HG03196 (cell line): ENCODE measurements at regions not wholly inside any gene's neighbourhood (a gene's known extent, or its start where the extent isn't known, plus 50 kb on each side); places are given as distances from the start of the nearest gene placed in this dataset.

Source experiments
- ATAC-seq: cut with Tn5 transposase; IDR thresholded peaks from one replicate; pipeline ENCODE4 v1.9.1; 2021; ENCODE audit not compliant: unreplicated experiment

DNA sequence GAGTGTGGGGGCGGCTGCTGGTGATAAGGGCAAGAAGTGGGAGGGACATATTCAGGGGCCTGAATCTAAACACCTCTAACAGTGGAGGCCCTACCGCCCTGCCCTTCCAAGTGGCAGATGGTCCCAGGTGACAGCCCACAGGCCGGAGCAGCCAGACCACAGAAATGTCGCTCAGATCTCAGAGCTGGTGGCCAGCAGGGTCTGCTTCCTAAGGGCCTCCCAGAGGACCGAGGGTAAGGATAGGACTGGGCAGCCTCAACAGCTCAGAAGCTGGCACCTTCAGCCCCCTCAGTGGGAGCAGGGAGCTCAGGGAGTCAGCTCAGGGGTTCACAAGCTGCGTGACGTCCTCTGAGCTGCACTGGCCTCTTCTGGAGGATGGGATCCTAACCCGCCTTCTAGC is 201.8 kb upstream of the ZC3H12A start:
- no peak for ATAC-seq

DNA sequence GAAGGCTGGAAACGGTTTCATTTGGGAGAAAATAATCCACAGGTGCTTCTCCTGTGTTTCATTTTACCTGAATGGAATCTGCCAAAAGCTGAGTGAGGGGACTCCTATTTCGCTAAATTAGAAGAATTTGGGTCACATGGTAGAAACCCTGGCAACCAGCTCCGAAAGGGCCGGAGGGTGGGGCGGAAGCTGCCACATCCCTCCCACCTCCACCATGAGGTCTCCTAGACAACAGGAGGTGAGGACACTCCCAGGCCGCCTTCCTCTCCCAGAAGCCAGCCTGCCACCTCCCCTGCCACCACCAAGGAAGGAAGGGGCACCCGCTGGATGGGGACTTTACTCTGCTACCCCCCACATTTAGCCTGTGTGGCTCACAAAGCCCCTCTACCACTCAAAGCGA is 199.9 kb upstream of the ZC3H12A start:
- no peak for ATAC-seq

DNA sequence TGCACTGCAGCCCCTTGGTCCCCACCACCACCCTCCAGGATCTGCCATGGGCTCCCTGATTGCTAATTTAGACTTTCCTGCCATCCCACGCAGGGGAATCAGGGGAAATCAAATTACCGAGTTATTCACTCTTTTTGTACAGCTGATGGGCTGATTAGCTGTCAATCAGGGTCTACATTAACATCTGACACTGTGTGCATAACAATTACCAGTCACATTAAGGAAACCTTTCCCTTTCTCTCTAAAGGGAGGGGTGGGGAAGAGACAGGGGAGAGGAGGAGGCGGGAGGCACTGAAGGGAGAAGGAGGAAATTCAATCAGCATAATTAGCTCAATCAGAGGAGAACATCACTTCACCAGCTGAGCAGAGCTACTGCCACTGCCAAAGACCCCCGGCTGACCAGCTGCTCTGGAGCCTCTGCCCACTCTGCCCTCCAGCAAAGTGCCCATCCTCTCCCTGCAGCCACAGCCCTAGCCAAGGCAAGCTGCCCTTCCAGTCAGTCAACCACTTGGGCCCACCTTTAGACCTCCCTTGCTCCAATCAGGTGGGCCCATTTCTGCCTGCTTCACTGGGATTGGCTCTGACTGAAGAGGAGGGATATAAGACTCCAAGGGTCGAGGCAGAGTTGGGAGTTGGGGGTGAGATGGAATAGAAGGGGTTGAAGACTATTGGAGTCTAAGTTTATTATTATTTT is 199.3 kb upstream of the ZC3H12A start:
- ATAC-seq = no peak

DNA sequence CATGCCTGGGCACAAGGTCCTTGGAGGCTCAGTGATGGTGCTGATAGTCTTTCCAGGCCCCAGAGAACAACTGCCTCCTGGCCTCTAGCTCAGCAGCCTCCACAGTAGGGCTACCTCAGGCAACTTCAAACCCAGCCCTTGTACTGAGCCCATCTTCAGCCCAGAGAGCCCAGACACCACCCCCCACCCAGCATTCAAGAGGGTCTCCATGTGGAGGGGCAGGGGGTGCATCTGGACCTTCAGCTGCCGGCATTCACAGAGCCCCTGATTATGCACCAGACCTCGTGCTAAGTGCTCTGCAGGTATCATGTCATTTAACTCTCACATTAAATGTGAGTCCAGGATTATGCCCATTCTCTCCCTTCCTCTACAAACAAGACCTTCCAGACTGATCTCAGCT is 197.0 kb upstream of the ZC3H12A start:
- ATAC-seq = no peak

DNA sequence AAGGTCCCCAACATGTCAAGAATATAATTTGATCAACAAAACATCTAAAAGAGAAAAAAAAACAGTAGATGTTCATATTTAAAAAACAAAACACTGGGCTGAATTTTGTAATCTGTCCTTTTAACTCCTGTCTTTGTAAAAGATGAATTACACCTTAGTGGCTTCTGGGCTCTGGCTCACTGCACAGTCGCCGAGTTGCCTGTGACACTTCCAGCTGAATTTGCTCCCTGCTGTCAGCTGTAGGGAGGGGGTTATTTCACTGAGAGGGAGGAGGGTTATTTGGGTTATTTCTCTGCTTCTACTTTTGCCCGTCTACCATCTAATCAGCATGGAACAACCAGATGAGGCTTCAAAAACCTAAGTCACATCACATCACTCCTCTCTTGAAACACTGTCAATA is 193.0 kb upstream of the ZC3H12A start:
- no peak for ATAC-seq

- no peak for ATAC-seq
These were observed 191.6 kb upstream of the ZC3H12A start for GRCh38 chr1:37282764-37283163.

DNA sequence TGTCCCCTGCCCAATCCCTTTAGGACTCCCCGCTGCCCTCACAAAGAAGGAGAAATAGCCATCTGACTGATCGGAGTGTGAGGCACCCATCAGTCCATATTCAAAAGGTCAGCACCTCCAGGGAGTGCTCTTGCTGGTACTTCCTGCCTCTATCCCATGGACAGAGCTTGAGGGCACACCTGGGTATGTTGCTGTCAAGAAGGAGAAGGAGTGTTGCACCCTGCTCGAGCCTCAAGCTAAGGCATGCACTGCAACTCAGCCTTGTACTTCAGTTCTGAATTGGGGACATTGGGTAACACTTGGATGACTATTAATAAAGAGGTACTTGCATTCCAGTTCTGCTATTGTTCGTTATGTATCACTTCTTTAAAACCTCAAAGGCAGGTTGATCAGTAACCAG is 190.3 kb upstream of the ZC3H12A start:
- ATAC-seq = no peak

DNA sequence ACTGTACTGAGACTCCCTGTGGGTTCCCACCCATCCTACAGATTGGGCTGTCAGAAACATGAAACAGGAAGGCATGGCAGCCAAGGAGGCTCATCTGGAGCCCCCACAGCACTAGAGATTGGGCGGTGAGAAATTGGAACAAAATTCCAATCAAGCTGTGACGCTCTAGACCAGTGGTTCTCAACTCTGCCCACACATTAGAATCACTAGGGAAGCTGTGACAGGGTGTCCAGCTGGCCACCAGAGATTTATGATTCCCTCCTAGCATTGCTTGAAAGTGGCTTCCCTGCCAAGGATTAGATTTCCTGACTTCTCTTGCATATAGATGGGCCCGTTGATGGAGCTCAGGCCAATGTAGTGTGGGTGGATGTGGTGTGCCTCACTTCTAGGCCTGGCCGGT is 187.5 kb upstream of the ZC3H12A start:
- no peak for ATAC-seq

- ATAC-seq = peak; percentile 95
These were observed 185.5 kb upstream of the ZC3H12A start for GRCh38 chr1:37288900-37289299.

DNA sequence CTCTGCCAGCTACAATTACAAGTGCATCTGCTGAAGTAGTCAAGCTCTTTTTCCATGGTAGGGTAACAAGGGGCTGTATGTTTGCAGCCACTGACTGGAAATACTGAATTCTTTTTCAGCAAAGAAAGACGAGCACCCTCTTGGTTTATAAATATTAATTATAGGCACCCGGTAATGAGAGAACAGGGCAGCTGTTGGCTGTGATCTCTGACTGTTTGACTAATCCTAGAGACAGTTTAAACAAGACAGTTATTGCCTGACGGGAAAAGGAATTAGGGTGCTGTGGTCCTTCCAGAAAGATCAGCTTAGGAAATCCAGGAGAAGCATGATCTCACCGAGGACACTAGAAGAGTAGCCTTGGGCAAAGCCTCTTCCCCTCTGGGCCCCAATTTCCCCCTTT is 183.7 kb upstream of the ZC3H12A start:
- ATAC-seq = no peak

DNA sequence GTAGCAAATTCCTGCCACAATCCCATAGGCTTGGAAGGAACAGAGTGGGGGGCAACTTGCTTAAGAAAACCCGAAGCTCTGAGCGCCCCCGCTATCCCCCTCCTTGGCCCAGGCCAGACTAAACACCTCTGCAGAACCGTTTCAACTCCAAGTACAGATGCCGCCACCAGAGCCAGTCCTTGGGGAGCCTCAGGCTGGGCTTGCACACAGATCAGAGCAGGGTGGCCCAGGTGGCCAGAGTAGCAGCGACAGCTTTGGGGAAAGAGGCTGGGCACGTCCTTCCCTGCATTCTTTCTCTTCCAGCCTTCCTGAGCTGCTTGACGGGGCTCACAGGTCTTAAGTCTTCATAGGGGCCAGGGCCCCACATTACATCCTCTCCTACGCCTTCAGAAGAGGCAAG is 181.6 kb upstream of the ZC3H12A start:
- ATAC-seq = no peak

DNA sequence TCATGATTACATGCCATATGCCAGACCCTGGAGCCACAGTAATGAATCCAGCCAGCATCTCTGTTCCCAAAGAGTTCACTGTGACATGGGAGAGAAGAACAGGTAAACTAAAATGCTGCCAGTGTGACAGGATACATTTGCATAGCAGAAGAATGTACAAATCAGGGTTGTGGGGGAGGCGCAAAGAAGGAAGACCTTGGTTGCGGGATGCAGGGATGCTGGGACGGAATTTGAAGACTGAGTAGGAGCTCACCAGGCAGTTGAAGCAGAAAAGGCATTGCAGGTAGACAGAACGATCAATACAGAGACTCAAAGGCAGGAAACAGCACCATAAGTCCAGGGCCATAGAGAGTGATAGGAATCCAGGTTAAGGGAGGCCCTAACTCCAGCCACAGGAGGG is 180.3 kb upstream of the ZC3H12A start:
- no peak for ATAC-seq

- ATAC-seq = no peak
These were observed 179.9 kb upstream of the ZC3H12A start for GRCh38 chr1:37294529-37294928.

- no peak for ATAC-seq
These were observed 175.6 kb upstream of the ZC3H12A start for GRCh38 chr1:37298769-37299168.

DNA sequence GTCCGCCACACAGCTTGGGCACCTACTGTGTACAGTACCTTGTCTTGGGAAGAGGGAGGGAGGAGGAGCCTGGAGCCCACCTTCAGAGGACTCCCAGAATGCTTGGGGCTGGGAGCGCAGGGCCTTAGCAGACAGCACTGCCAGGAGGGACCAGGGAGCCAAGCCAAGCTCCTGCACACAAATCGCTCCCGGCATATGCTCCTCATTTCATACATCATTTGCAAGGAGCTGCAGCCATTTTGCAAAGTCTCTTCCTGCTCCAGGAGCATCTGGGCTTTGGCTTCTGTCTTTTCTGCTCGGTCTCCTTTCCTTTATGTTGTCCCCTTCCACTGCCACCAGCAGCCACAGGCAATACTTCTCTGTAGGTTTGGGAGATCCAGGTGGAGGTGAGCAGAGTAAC is 175.2 kb upstream of the ZC3H12A start:
- ATAC-seq = no peak

DNA sequence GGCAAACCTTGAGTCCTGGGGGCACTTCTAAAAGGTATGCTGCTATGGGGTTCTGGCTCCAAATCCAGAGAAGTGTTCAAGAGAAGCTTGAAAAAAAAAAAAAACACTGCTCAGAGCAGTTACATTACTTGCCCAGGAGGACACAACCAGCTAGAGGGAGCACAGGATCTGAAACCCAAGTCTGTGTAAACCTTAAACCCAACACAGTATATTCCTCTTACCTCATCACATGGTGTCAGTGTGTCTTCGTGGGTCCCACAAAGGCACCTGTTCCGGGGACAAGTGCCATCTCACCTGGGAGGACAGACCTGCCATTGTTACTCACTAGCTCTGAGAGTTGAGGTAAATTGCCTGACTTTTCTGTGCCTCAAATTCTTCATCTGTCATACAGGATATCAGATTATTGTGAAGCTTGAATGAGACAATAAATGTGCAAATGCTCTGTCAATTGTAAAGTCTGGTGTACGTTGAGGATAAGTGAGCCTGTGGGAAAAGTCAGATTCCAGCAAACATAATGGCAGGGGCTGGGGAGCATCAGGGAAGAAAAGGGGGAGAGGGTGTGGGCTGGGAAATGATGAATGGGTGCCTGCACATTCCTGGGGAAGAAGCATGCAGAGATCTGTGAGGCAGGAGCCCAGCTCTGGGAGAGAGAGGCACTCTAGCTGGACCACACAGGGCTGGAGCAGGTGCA is 170.4 kb upstream of the ZC3H12A start:
- ATAC-seq = no peak

DNA sequence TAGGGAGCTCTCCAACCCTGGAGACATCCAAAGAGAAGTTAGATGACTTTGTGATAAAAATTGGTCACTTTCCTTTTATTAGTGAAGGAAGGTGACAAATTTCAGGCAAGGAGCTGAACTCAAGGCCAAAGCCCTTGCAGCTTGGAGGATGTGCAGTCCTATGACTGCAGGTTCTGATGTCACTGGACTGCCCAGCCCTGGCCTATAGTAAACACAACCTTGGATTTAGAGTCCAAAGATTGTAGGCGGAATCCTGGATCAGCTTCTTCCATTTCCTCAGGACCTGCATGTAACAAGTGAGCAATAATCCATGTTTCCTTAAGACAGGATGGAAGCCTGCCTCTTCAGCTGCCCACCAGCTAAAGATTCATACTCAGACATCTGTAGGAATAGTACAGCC is 169.3 kb upstream of the ZC3H12A start:
- ATAC-seq = no peak

DNA sequence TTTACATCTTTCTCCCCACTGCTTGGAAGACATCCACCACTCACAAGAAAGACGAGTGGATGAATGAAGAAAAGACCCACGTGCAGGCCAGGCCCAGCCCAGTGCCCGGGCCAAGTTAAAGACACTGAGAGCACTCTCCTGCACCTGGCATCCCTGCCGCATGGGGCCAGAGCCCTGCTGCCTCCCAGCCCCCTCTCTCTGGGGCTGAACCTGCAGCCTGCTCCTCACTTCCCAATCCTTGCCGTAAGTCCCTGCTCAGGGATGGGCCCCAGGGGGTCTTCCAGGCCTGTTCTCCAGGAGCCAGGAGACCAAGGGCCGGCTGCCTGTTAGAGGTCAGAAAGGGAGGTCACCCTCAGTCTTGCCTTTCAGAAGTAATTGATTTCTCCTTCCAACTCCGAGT is 168.5 kb upstream of the ZC3H12A start:
- ATAC-seq = no peak

DNA sequence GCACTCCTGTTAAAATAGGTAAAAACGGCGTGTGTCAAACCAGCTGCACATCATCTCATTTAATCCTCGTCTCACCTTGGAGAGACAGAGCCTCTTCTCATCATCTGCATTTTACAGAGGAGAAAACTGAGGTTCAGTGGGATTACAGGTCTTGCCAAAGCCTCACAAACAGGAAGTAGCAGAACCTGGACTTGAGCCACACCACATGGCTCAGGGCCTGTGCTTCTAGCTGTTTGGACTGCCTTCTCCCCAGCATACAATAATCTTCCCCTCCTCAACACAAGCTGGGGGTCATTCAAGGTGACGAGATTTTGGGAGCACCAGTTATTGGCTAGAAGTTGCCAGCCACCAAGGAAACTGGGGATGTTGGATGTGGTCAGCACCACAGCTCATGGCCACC is 167.9 kb upstream of the ZC3H12A start:
- ATAC-seq = no peak

DNA sequence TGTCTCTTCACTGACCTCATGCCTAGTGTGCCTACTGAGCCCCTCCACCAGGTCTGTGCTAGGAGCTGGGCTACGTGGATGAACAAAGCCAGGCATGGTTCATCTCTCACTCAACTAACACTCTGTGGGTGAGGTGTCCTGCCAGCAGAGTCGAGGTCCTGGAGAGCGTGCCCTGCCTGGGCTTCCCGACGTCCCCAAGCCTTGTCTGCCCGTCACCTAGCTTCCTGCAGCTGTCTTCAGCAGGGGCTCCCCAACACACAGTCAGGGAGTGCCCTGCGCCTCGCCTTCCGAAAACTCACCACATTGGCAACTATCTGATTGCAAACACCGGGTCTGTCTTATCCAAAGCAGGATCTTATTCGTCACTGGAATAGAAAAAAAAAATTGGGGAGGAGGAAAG is 167.5 kb upstream of the ZC3H12A start:
- no peak for ATAC-seq

- no peak for ATAC-seq
These were observed 166.1 kb upstream of the ZC3H12A start for GRCh38 chr1:37308031-37308960.

DNA sequence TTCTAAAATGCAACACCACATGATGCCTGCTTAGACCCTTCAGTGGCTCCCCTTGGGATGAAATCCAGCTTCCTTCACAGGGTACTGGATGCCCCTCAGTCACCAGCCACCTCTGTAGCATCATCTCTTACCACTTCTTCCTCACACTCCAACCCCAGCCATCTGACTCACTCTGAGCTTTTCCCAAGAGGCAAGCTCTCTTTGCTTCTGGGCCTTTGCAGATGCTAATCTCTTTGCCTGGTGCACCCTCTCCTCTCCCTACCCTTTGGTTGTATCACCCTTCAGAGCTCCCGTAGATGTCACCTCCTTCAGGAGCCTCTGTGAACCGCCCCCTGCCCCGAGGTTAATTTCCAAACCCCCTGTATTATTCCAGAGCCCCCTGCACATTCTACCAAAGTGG is 164.8 kb upstream of the ZC3H12A start:
- ATAC-seq = no peak
